Hippocampal formation (tissue), 2 donors: ENCODE measurements at regions not wholly inside any gene's neighbourhood (a gene's known extent, or its start where the extent isn't known, plus 50 kb on each side); places are given as distances from the start of the nearest gene placed in this dataset.
A peak's percentile ranks its signal among the peaks of the same experiment; 100 is the strongest.

Experiments used
- DNase-seq, 2 donors: peaks; one replicate each; lab custom pipeline; 2025; lab: John Stamatoyannopoulos, UW

GRCh38 chr1:181142096-181142958, 53.8 kb downstream of the IER5 start:
- DNase-seq: peak; percentile 91 to 93

- DNase-seq: no peak
These were observed 54.8 kb downstream of the IER5 start for GRCh38 chr1:181143102-181143859.

GRCh38 chr1:181144238-181144637, 55.7 kb downstream of the IER5 start:
- DNase-seq: no peak

- DNase-seq: no peak
These were observed 60.1 kb downstream of the IER5 start for GRCh38 chr1:181148636-181149035.

GRCh38 chr1:181149326-181150125, 61.0 kb downstream of the IER5 start:
- DNase-seq: no peak

GRCh38 chr1:181150273-181150672, 61.8 kb downstream of the IER5 start:
- no peak for DNase-seq

- no peak for DNase-seq
These were observed 62.3 kb downstream of the IER5 start for GRCh38 chr1:181150842-181151241.

- DNase-seq: no peak
These were observed 63.2 kb downstream of the IER5 start for GRCh38 chr1:181151378-181152326.

GRCh38 chr1:181152892-181153633, 64.6 kb downstream of the IER5 start:
- peak; percentile 27 to 36 for DNase-seq

- DNase-seq: no peak
These were observed 65.1 kb downstream of the IER5 start for GRCh38 chr1:181153634-181153961.

- DNase-seq: no peak
These were observed 66.8 kb downstream of the IER5 start for GRCh38 chr1:181155339-181155738.

GRCh38 chr1:181159451-181160140, 71.1 kb downstream of the IER5 start:
- DNase-seq: no peak

- no peak for DNase-seq
These were observed 71.8 kb downstream of the IER5 start for GRCh38 chr1:181160322-181160721.

GRCh38 chr1:181160998-181161870, 72.7 kb downstream of the IER5 start:
- DNase-seq: no peak

GRCh38 chr1:181163662-181164061, 75.2 kb downstream of the IER5 start:
- DNase-seq: no peak

- peak; percentile 28 to 76 for DNase-seq
These were observed 78.1 kb downstream of the IER5 start for GRCh38 chr1:181166377-181167196.

GRCh38 chr1:181169281-181169865, 80.9 kb downstream of the IER5 start:
- DNase-seq: no peak

GRCh38 chr1:181170194-181170593, 81.7 kb downstream of the IER5 start:
- DNase-seq: no peak
